ENCODE measurements at regions not wholly inside any gene's neighbourhood (a gene's known extent, or its start where the extent isn't known, plus 50 kb on each side); places are given as distances from the start of the nearest gene placed in this dataset.

DNA sequence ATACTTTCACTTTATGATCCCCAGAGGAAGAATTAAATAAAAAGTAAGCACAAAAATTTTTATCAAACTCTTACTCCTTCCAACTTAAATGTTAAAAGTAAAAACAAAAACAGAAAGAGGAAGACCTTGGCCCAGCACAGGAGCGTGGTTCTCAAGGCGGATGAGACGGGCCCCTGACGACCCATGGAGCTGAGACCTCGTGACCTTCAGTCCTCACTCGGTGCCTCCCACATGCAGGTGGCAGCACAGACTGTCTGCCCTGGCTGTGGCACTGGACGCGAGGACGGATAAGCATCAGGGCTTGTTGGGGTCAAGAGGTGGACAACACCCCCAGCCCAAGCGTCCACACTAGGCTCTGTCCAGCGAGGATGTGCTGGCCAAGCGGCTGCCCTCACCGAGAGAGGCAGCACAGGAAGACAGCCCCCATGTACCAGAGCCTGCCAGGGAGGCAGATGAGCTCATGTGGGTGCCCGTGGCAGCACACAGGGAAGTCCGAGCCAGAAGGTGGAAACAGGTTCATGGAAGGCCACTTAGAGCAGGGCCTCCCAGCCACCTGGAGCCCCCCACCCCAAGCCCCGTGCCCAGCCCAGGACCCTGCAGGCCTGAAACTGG, 1389.8 kb downstream of the TBC1D22A start:
- no peak for TF ChIP-seq GATA2 (IDR thresholded peaks at IDR 0.05; ENCODE audit: low read depth, low read length)

DNA sequence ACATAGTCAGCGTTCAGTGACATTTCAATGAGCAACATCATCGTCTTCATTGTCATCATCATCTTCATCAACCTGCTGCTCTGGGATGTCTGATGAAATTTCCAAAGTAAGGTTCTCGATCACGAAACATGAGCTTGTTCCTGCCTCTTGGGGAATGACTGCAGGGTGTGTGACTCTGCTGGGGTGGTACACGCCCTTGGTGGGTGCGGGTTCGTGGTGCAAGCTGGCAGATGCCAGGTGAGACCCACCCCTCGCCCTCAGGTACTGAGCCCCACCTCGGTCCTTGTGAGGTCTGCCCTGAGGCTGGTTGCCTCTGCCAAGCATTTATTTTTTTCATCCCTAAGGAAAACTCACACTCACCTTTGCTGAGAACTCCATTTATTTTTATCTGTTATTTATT, 1389.2 kb downstream of the TBC1D22A start:
- TF ChIP-seq GATA2 (IDR thresholded peaks at IDR 0.05; ENCODE audit: low read depth, low read length) (no peak), GATA3 (IDR thresholded peaks at IDR 0.05; ENCODE audit: low read depth, low read length) (no peak)

DNA sequence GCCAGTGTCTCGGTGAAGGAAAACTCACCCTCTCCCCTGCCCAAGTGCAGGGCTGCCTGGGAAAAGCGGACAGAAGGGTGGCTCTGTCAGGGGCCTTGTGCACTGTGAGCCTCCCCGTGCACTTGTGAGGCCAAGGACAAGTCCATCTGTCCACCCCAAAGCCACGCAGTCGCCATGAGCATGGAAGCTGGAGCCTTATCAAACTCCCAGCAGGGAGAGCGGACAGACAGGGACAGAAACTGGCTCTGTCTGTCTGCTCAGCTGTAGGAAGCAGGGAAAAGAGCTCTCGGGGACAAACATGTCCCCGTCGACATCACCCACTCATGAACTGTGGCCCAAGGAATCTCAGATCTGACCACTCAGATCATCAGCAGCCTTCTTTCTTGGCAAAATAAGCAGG, 1385.4 kb downstream of the TBC1D22A start:
- TF ChIP-seq GATA2 (IDR thresholded peaks at IDR 0.05; ENCODE audit: low read depth, low read length) (no peak), GATA3 (IDR thresholded peaks at IDR 0.05; ENCODE audit: low read depth, low read length) (no peak)

DNA sequence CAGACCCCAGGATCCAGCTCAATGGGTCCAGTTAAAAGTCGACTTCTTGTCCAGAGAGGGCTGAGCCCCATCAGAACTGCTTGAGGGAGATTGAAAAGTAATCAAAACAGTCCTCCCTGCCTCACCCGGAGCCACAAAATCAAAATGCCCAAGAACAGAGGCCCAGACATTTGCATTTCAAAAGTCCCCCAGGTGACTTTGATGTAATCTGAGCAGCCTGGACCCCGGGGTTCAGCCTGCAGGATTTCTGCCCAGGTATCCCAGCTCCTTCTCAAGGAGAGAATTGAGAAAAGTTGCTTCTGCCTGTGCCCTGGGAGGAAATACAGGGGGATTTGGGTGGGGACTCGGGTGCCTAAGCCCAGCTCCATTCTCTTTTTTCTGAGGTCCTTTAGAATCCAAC, 1385.0 kb downstream of the TBC1D22A start:
- no peak for TF ChIP-seq GATA3 (IDR thresholded peaks at IDR 0.05; ENCODE audit: low read depth, low read length)
- no peak for TF ChIP-seq GATA2 (IDR thresholded peaks at IDR 0.05; ENCODE audit: low read depth, low read length)

DNA sequence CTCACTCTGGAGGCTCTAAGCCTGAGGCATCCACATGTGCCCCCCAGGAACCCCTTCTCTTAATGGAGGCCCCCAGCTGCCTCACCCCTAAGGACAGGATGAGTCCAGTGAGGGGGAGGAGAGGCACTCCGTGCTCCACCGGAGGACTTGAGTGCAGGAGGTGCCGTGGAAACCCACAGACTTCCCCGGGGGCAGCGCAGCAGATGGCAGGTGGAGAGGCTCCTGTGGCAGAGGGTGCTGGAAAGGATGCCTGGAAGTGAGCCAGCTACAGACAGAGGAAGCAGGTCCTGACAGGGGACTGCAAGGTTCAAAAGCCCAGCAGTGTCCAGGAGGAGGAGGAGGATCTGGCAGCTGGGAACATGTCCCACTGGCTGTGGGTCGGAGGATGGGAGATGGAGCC, 1384.0 kb downstream of the TBC1D22A start:
- TF ChIP-seq GATA2 (IDR thresholded peaks at IDR 0.05; ENCODE audit: low read depth, low read length) (no peak), GATA3 (IDR thresholded peaks at IDR 0.05; ENCODE audit: low read depth, low read length) (no peak)

DNA sequence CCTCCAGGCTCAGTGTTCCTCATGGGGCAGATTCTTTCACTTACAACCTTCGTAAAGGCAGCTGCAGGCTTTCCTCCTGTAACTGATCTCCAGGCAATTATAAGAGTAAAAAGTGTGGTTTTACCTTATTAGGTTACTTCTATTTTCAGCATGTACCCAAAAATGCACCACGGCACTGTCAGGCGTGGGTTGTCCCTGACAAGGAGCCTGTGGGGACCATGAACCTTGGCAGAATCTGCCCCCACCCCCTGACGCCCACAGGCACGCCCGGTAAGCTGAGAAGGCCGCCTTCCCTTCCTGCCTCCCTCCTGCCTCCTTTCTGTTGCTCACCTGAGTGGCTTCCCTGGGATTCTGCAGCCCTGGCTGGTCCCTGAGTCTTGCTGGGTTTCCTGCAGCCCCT, 1383.3 kb downstream of the TBC1D22A start:
- TF ChIP-seq GATA3 (IDR thresholded peaks at IDR 0.05; ENCODE audit: low read depth, low read length) (no peak), GATA2 (IDR thresholded peaks at IDR 0.05; ENCODE audit: low read depth, low read length) (no peak)

DNA sequence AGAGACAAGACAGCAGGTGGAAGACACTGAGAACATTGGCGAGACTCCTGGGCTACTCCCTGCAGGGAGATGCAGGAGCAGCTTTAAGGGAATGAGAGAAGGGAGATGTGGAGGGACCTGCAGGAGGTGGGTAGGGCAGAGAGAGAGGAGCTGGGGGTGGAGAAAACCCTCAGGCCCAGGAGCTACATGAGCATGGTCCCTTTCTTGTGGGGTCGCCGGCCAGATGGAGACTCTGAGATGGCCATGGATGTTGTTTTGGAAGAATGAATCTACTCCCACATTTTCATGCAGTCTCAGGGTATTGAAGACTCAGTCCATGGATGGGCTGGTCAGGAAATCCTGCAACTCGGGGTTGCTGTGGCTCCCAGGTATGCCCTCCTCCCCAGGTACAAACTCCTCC, 1381.9 kb downstream of the TBC1D22A start:
- TF ChIP-seq GATA3 (IDR thresholded peaks at IDR 0.05; ENCODE audit: low read depth, low read length) (no peak), GATA2 (IDR thresholded peaks at IDR 0.05; ENCODE audit: low read depth, low read length) (no peak)

DNA sequence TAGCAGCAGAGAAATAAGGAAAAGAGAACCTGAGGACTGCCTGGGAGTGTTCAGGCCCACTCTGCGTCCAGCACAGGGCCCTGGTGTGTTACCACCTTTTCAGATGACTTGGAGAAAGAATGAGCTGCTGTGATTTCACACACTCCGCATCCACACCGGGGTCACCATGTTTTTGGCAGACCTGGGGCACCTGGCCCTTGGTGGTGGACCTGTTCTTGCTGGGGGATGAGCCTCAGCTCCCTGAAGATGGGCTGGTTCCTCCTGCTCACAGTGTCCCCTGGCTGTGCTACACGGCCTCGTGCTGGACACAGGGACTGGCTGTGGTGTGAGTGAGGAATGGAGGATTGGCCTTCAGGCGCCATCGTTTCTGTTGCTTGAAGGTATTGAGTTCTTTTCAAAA, 1381.4 kb downstream of the TBC1D22A start:
- no peak for TF ChIP-seq GATA3 (IDR thresholded peaks at IDR 0.05; ENCODE audit: low read depth, low read length)
- no peak for TF ChIP-seq GATA2 (IDR thresholded peaks at IDR 0.05; ENCODE audit: low read depth, low read length)

DNA sequence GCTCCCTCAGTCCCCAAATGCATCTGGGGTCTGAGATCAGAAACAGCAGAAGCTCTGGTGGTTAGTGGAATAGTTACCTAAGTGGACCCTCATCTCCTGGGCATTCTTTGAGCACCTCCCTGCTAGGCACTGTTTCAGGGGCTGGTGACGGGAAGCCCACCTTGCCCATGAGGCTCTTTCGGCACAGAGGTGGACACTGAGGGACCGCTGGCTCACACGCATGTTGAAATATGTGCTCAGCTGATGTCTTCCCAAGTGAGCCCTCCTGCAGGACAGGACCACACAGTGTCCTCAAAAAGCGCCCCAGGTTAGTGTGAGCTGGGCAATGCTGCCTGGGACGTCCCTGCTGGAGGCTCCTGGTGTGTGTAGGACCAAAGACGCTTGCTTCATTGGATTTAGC, 1379.9 kb downstream of the TBC1D22A start:
- TF ChIP-seq GATA3 (IDR thresholded peaks at IDR 0.05; ENCODE audit: low read depth, low read length) (no peak), GATA2 (IDR thresholded peaks at IDR 0.05; ENCODE audit: low read depth, low read length) (no peak)

DNA sequence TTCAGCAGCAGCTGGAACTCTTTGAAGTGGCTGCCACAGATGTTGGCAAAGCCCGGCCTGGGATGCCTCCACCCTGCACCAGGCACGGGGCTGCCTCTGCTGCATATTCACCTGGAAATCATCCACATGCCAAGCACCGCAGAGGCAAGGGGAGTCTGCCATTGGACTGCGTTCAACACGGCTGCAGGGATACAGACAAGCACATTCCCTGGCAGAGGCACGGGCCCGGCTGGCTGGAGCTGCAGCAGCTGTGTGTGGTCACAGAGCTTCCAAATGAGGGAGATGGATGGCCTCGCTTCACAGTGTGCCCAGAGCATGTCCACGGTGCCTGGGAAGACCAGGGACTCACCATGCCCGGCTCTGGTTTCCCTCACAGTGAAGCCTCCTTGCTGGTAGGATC, 1378.9 kb downstream of the TBC1D22A start:
- TF ChIP-seq GATA3 (IDR thresholded peaks at IDR 0.05; ENCODE audit: low read depth, low read length) (no peak), GATA2 (IDR thresholded peaks at IDR 0.05; ENCODE audit: low read depth, low read length) (no peak)

DNA sequence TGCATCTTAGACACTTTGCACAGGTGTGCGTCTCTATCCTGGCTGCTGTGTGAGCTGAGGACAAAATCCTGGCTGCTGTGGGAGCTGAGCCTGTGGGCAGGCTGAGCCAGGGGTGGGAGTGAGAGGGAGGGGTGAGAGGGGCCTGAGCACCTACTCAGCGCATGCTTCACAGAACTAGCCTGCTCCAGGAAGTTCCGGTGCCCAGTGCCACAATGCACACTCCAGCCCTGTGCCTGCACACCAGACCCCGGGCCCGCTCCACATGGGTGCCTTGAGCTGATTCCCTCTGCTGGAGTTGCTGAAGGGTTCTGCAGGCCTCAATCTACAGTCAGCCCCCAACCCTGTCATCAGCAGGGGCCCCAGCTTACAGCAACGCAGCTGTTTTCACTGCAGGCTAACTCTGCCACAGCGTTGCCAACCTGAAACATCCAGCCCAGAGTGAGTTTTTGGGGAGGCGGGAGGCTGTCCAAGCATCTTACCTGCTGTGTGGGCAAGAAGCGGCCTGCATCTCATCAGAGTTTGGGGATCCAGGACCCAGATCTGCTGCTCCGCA, 1377.9 kb downstream of the TBC1D22A start:
- TF ChIP-seq GATA2 (IDR thresholded peaks at IDR 0.05; ENCODE audit: low read depth, low read length) (no peak), GATA3 (IDR thresholded peaks at IDR 0.05; ENCODE audit: low read depth, low read length) (no peak)

DNA sequence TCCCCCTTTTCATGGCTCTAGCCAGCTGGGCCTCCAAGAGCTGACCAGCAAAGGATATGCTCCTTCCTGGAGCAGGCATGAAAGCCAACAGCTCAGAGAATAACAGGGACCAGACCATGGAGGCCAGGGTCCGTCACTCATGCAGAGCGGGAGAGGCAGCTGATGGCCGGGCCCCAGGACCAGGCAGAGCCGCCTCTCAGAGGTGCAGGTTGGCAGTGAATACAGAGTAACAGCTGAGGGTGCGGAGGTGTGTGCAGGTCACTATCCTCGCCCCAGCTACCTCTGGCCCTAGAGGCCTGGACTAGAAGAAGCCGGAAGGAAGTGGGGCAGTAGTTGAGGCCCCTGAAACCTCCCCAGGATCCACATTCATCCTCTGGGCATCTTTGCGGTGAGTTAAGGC, 1377.3 kb downstream of the TBC1D22A start:
- no peak for TF ChIP-seq GATA3 (IDR thresholded peaks at IDR 0.05; ENCODE audit: low read depth, low read length)
- TF ChIP-seq GATA2 (IDR thresholded peaks at IDR 0.05; ENCODE audit: low read depth, low read length) = no peak

DNA sequence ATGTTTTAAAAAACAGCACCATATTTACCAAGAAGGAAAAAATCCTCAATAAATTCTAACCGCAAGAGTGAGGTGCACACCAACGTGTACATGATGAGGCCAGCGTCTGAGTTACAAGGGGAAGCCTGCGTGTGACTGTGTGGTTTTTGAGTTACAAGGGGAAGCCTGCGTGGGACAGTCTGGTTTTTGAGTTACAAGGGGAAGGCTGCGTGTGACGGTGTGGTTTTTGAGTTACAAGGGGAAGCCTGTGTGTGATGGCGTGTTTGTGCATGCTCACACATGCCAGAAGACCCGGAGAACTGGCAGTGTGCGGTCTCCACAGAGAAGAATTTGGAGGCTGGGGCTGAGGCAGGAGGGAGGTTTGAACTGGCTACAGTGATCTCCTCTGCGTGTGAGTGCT, 1376.4 kb downstream of the TBC1D22A start:
- no peak for TF ChIP-seq GATA2 (IDR thresholded peaks at IDR 0.05; ENCODE audit: low read depth, low read length)
- TF ChIP-seq GATA3 (IDR thresholded peaks at IDR 0.05; ENCODE audit: low read depth, low read length) = no peak

DNA sequence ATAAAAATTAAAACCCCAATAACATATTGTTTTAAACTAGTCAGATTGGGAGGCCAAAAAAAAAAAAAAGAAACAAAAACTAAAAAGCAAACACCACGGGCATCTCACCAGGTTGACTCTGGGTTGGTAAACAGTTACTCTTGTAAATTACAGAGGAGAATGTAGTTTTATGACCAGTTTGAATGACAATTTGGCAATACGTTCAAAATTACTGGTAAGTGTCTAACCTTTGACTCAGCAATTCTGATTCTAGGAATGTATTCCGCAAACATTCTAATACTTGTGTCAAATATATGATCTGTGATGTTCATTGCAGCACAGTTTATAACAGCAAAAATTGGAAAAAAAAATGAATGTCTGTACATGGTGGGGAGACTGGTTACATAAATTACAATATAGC, 1376.0 kb downstream of the TBC1D22A start:
- TF ChIP-seq GATA3 (IDR thresholded peaks at IDR 0.05; ENCODE audit: low read depth, low read length) (no peak), GATA2 (IDR thresholded peaks at IDR 0.05; ENCODE audit: low read depth, low read length) (no peak)

DNA sequence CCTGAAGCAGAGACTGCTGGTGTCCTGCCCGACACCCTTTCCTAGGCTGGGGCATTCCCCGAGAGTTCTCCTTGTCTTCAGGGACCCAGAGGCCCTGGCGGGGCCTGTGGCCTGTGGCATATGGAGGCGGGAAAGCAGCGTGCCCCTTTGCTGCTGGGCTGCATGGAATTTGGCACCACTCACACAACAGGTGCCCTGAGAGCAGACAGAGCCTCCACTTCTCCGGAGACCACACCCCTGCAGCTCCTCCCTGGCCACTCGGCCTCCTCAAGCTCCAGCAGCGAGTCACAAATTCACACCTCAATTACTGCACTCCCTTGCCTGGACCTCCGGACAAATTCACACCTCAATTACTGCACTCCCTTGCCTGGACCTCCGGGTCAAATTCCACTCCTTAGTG, 1375.2 kb downstream of the TBC1D22A start:
- no peak for TF ChIP-seq GATA3 (IDR thresholded peaks at IDR 0.05; ENCODE audit: low read depth, low read length)
- no peak for TF ChIP-seq GATA2 (IDR thresholded peaks at IDR 0.05; ENCODE audit: low read depth, low read length)

DNA sequence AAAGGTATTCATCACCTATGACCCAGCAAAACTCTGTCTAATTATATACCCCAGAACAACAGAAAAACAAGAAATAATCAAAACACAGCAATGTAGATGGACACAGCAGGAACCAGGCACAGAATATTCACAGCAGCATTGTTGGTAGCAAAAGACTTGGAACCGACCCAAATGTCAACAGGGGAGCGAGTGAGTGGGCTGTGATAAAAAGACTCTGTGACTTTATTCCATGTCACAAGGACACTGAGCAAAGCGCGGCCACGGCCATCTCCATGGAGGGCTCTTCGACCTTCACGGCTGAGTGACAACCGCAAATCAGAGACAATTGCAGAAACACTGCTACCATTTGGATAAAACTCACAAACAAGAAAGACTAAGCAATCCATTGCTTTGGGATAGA, 1373.1 kb downstream of the TBC1D22A start:
- TF ChIP-seq GATA3 (IDR thresholded peaks at IDR 0.05; ENCODE audit: low read depth, low read length) (no peak), GATA2 (IDR thresholded peaks at IDR 0.05; ENCODE audit: low read depth, low read length) (no peak)
